ENCODE measurements at regions not wholly inside any gene's neighbourhood (a gene's known extent, or its start where the extent isn't known, plus 50 kb on each side); places are given as distances from the start of the nearest gene placed in this dataset.
"Not testable (repeated sequence)": the region's sequence is repeated elsewhere in the genome, so short reads cannot be mapped to it uniquely, and the experiment has no call there.

DNA sequence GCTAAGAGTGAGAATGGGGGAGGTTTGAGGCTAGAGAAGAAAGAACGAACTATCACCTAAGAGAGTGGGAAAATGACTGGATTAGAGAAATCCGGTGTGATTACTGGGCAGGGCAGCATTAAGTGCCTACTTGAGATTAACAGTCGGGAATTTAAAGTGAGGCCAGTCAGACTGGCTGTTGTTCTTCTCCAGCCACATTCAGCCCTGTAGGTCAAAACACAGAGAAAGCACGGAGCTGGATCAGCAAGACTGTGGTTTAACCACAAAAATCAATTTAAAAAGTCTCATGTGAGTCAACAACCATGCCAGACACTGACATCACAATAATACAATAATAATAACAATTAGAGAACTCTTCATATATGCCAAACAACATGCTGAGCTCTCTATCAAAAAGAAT, 301.9 kb upstream of the SGK1 start:
- H3K27me3 ChIP-seq: no peaks in the 10 kb centered on the region
- intact Hi-C loops (cut with DNase I): no loop called here
- no peak for DNase-seq
- no peak overlapping the region for H3K4me3 ChIP-seq
- H3K27ac ChIP-seq: no peak overlapping the region
- H3K9ac ChIP-seq (ENCODE audit: low read depth in 2 of 2, low read length in 2 of 2): no peak overlapping the region
- H3K9me3 ChIP-seq: no peaks in the 10 kb centered on the region
- no peaks in the 10 kb centered on the region for H3K4me1 ChIP-seq
- TF ChIP-seq, protein P1, sequence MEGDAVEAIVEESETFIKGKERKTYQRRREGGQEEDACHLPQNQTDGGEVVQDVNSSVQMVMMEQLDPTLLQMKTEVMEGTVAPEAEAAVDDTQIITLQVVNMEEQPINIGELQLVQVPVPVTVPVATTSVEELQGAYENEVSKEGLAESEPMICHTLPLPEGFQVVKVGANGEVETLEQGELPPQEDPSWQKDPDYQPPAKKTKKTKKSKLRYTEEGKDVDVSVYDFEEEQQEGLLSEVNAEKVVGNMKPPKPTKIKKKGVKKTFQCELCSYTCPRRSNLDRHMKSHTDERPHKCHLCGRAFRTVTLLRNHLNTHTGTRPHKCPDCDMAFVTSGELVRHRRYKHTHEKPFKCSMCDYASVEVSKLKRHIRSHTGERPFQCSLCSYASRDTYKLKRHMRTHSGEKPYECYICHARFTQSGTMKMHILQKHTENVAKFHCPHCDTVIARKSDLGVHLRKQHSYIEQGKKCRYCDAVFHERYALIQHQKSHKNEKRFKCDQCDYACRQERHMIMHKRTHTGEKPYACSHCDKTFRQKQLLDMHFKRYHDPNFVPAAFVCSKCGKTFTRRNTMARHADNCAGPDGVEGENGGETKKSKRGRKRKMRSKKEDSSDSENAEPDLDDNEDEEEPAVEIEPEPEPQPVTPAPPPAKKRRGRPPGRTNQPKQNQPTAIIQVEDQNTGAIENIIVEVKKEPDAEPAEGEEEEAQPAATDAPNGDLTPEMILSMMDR (IDR thresholded peaks at IDR 0.05): no peak
- H3K36me3 ChIP-seq: no peaks in the 10 kb centered on the region

DNA sequence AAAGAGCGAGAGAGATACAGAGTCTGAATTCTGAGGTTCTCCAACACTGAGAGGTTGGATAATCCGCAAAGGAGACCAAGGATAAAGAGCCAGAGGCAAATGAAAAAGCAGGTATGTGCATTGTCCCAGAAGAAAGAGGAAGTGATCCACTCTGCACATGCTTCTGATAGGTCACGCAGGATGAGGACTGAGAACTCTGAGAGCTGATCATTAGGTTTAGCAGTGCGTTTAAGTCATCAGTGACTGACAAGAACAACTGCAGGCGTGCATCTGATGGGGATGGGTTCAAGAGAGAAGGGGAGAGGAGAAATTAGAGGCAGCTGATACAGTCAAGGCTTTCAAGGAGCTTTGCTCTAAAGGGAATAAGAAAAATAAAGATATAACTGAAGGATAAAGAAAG, 301.2 kb upstream of the SGK1 start:
- no peak overlapping the region for H3K27ac ChIP-seq
- TF ChIP-seq, protein P1 (IDR thresholded peaks at IDR 0.05): no peak
- intact Hi-C loops (cut with DNase I): no loop called here
- no peak overlapping the region for H3K4me3 ChIP-seq
- H3K9ac ChIP-seq (ENCODE audit: low read depth in 2 of 2, low read length in 2 of 2): no peak overlapping the region
- DNase-seq: no peak
- H3K4me1 ChIP-seq: no peaks in the 10 kb centered on the region
- H3K36me3 ChIP-seq: no peaks in the 10 kb centered on the region
- no peaks in the 10 kb centered on the region for H3K27me3 ChIP-seq
- H3K9me3 ChIP-seq: no peaks in the 10 kb centered on the region

DNA sequence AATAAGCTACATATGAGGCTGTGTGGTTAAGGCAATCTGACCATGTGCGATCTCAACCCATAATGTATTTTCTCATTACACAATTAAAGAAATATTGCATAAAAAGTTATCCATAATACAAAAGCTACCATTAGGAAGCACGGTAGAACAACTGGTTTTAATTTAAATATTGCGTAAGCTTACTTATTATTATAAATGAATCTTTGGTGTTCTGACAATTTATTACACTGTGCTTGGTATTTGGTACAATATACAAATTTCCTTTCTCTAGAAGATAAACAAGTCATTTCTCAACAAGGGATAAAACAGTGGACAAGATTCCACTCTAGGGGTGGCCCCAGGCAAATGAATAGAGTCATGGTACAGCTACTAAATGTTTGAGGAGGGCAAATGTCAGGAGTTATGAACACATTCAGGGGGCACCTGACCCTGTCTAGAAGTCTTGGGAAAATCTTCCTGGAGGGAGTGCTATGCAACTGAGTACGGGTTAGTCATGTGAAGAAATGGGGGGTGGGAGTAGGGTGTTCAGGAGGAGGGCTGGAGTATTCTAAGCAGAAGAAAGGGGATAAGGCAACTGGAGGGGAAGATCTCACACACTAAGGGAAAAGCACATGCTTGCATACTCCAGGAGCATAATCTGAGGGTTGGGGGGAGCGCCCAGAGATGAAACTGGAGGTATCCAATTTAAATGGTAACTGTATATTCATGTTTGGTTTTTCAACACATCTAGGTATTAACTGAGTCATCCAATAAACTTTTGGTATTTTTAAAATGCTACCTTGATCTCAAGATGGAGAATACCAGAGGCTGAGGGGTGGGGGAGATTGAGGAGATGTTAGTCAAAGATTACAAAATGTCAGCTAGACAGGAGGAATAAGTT, 296.9 kb upstream of the SGK1 start:
- Histone ChIP-seq H3K4me3 (no peak overlapping the region), H3K27me3 (no peaks in the 10 kb centered on the region), H3K4me1 (no peaks in the 10 kb centered on the region), H3K9me3 (no peaks in the 10 kb centered on the region), H3K27ac (no peak overlapping the region), H3K36me3 (no peaks in the 10 kb centered on the region), H3K9ac (ENCODE audit: low read depth in 2 of 2, low read length in 2 of 2) (no peak overlapping the region)
- intact Hi-C loops (cut with DNase I): no loop called here
- no peak for DNase-seq
- TF ChIP-seq, protein P1 (IDR thresholded peaks at IDR 0.05): no peak

DNA sequence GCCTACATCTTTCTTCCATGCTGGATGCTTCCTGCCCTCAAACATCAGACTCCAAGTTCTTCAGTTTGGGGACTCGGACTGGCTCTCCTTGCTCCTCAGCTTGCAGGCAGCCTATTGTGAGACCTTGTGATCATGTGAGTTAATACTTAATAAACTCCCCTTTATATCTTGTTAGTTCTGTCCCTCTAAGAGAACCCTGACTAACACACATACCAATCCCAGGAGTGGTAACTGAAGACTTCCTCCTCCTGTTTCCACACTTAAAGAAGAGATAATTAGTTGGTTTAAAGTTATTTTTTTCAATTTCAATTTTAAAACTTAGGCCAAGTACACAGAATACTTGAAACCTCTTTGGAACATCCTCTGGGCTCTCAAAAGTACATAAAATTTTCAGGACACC, 294.2 kb upstream of the SGK1 start:
- intact Hi-C loops (cut with DNase I); H3K4me1 ChIP-seq; H3K9ac ChIP-seq (ENCODE audit: low read depth in 2 of 2, low read length in 2 of 2); DNase-seq; H3K27me3 ChIP-seq; H3K36me3 ChIP-seq; H3K27ac ChIP-seq; H3K9me3 ChIP-seq; H3K4me3 ChIP-seq: not testable (repeated sequence)

DNA sequence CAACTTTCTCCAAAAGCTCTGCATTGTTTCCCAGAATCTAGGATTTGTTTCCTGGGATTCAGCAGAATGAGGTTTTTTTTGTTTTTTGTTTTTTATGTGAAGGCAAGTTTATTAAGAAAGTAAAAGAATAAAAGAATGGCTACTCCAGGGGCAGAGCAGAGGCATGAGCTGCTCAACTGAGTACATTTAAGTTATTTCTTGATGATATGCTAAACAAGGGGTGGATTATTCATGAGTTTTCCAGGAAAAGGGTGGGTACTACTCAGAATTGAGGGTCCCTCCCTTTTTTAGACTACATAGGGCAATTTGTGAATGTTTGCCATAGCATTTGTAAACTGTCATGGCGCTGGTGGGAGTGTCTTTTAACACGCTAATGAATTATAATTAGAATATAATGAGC, 292.5 kb upstream of the SGK1 start:
- Histone ChIP-seq H3K4me1 (no peaks in the 10 kb centered on the region), H3K9ac (ENCODE audit: low read depth in 2 of 2, low read length in 2 of 2) (no peak overlapping the region), H3K9me3 (no peaks in the 10 kb centered on the region), H3K36me3 (no peaks in the 10 kb centered on the region), H3K4me3 (no peak overlapping the region), H3K27ac (no peak overlapping the region), H3K27me3 (no peaks in the 10 kb centered on the region)
- DNase-seq: no peak
- TF ChIP-seq, protein P1 (IDR thresholded peaks at IDR 0.05): no peak
- intact Hi-C loops (cut with DNase I): no loop called here

DNA sequence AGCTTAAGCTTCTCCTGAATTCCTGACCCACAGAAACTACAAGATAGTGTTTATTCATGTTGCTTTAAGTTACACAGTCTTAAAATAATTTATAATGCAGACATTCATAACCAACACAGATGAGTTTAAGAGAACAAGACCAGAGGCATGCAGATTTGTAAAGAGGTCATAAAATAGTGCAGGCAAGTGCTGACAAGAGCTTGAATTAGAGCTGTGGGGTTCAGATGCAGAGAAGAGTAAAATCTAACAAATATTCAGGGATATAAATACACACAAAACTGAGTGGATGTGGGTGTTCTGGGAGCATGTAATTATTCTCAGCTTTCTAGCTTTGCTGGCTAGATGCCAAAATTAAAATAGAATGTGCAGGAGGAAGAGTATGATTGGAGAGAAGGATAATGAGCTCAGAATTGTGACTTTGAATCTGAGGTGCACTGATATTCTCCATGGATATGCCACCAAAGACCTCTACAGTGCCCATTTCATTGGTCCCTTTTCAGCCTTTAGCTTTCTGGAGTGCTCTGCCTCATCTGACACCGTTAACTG, 291.9 kb upstream of the SGK1 start:
- no peak for DNase-seq
- Histone ChIP-seq H3K4me3 (no peak overlapping the region), H3K36me3 (no peaks in the 10 kb centered on the region), H3K27ac (no peak overlapping the region), H3K27me3 (no peaks in the 10 kb centered on the region), H3K9ac (ENCODE audit: low read depth in 2 of 2, low read length in 2 of 2) (no peak overlapping the region), H3K4me1 (no peaks in the 10 kb centered on the region), H3K9me3 (no peaks in the 10 kb centered on the region)
- intact Hi-C loops (cut with DNase I): no loop called here
- TF ChIP-seq, protein P1 (IDR thresholded peaks at IDR 0.05): no peak

Measured in colonic mucosa (tissue), 4 donors.